ENCODE measurements at regions not wholly inside any gene's neighbourhood (a gene's known extent, or its start where the extent isn't known, plus 50 kb on each side); places are given as distances from the start of the nearest gene placed in this dataset.

DNA sequence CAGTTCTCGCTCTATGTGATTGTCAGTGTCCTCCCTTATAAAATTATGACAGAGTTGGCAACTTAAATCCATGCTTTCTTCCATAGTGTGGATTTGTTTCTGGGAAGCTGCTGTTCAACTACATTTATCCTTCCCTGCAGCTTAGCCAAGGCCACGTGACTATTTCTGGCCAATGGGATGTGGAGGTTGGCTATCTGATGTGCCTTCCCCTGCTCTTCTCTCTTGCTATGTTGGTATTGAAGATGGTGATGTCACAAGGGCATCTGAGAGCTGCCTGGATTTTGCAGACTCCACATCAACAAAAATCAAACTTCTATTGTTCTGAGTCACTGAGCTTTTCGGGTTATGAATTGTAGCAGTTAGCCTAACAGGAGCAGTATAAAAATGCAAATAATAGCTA lies 164.9 kb upstream of the RHOBTB1 start:
- TF ChIP-seq, protein P1, sequence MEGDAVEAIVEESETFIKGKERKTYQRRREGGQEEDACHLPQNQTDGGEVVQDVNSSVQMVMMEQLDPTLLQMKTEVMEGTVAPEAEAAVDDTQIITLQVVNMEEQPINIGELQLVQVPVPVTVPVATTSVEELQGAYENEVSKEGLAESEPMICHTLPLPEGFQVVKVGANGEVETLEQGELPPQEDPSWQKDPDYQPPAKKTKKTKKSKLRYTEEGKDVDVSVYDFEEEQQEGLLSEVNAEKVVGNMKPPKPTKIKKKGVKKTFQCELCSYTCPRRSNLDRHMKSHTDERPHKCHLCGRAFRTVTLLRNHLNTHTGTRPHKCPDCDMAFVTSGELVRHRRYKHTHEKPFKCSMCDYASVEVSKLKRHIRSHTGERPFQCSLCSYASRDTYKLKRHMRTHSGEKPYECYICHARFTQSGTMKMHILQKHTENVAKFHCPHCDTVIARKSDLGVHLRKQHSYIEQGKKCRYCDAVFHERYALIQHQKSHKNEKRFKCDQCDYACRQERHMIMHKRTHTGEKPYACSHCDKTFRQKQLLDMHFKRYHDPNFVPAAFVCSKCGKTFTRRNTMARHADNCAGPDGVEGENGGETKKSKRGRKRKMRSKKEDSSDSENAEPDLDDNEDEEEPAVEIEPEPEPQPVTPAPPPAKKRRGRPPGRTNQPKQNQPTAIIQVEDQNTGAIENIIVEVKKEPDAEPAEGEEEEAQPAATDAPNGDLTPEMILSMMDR (conservative IDR thresholded peaks at IDR 0.05) = no peak
- no peak for TF ChIP-seq ZFX (IDR thresholded peaks at IDR 0.05)
